OCI-LY1 (cell line): ENCODE measurements at regions not wholly inside any gene's neighbourhood (a gene's known extent, or its start where the extent isn't known, plus 50 kb on each side); places are given as distances from the start of the nearest gene placed in this dataset.

Experiments used
- CTCF ChIP-seq: fragments of 200-600 bp; sonication (generic), shearing (Covaris generic); IDR thresholded peaks from 2 replicates; pipeline ENCODE4 v1.5.1; 2017; ENCODE audit warnings: mild to moderate bottlenecking, antibody characterized with exemption, low read length, moderate library complexity, mixed read lengths
- EZH2 ChIP-seq: fragments of 200-600 bp; sonication (generic), shearing (Covaris generic); IDR thresholded peaks from 2 replicates; pipeline ENCODE4 v1.8.0; 2017; ENCODE audit warnings: borderline replicate concordance, mixed run types, mild to moderate bottlenecking, antibody characterized with exemption, low read length, moderate library complexity, mixed read lengths

GRCh38 chr5:15252331-15252730 is 247.6 kb upstream of the FBXL7 start:
- no peak for TF ChIP-seq CTCF
- TF ChIP-seq EZH2, result no peak
